MM.1S (cell line): ENCODE measurements at regions not wholly inside any gene's neighbourhood (a gene's known extent, or its start where the extent isn't known, plus 50 kb on each side); places are given as distances from the start of the nearest gene placed in this dataset.

Source experiments
- DNase-seq: peaks from one replicate; pipeline ENCODE4 v3.0.0-alpha.2; 2015
- H2AFZ ChIP-seq: fragments of 300-600 bp; sonication (generic); 2 replicates; pipeline ENCODE4 v1.6.0; 2016; ENCODE audit warnings: antibody characterized with exemption, low read length
- H3F3A ChIP-seq: fragments of 300-600 bp; sonication (generic); 2 replicates; pipeline ENCODE4 v1.6.1; 2016; ENCODE audit warnings: mild to moderate bottlenecking, antibody characterized with exemption, low read length, moderate library complexity, mixed read lengths; ENCODE audit not compliant: insufficient read depth
- H3K27ac ChIP-seq: fragments of 300-600 bp; sonication (generic); 2 replicates; pipeline ENCODE4 v1.5.1; 2016; ENCODE audit warnings: mild to moderate bottlenecking, low read length
- H3K27me3 ChIP-seq: fragments of 300-600 bp; sonication (generic); replicated peaks from 2 replicates; pipeline ENCODE4 v1.6.0; 2016; ENCODE audit warnings: low read length; ENCODE audit not compliant: insufficient read depth
- H3K36me3 ChIP-seq: fragments of 300-600 bp; sonication (generic); replicated peaks from 2 replicates; pipeline ENCODE4 v1.6.1; 2016; ENCODE audit warnings: mild to moderate bottlenecking, low read length, mixed read lengths; ENCODE audit not compliant: insufficient read depth
- H3K4me1 ChIP-seq: fragments of 300-600 bp; sonication (generic); 2 replicates; pipeline ENCODE4 v1.6.1; 2016; ENCODE audit warnings: low read length, mixed read lengths
- H3K4me2 ChIP-seq: fragments of 300-600 bp; sonication (generic); 2 replicates; pipeline ENCODE4 v1.6.0; 2016; ENCODE audit warnings: low read depth, low read length
- H3K4me3 ChIP-seq: fragments of 300-600 bp; sonication (generic); 2 replicates; pipeline ENCODE4 v1.5.1; 2016; ENCODE audit warnings: low read length, mixed read lengths
- H3K79me2 ChIP-seq: fragments of 300-600 bp; sonication (generic); 2 replicates; pipeline ENCODE4 v1.6.1; 2016; ENCODE audit warnings: mixed run types, low read length, mixed read lengths
- H3K9ac ChIP-seq: fragments of 300-600 bp; sonication (generic); 2 replicates; pipeline ENCODE4 v1.6.1; 2016; ENCODE audit warnings: low read length, mixed read lengths
- H3K9me2 ChIP-seq: fragments of 300-600 bp; sonication (generic); replicated peaks from 2 replicates; pipeline ENCODE4 v1.6.1; 2016; ENCODE audit warnings: mild to moderate bottlenecking, low read length, mixed read lengths; ENCODE audit not compliant: insufficient read depth
- H3K9me3 ChIP-seq: fragments of 300-600 bp; sonication (generic); replicated peaks from 2 replicates; pipeline ENCODE4 v1.6.1; 2016; ENCODE audit warnings: mild to moderate bottlenecking, low read length, mixed read lengths; ENCODE audit not compliant: insufficient read depth
- H4K20me1 ChIP-seq: fragments of 300-600 bp; sonication (generic); 2 replicates; pipeline ENCODE4 v1.6.1; 2016; ENCODE audit warnings: mild to moderate bottlenecking, low read length, moderate library complexity, mixed read lengths; ENCODE audit not compliant: insufficient read depth
- EZH2 ChIP-seq: fragments of 300-600 bp; sonication (generic); optimal IDR thresholded peaks from 2 replicates; pipeline ENCODE3; 2017; ENCODE audit warnings: low read depth, mild to moderate bottlenecking, antibody characterized with exemption, low read length, mixed read lengths
- EZH2phosphoT487 ChIP-seq: fragments of 300-600 bp; sonication (generic); IDR thresholded peaks from 2 replicates; pipeline ENCODE4 v1.6.1; 2018; ENCODE audit warnings: antibody characterized with exemption, low read length
- TF ChIP-seq, protein P1 (sequence below): fragments of 300-600 bp; sonication (generic); IDR thresholded peaks from 2 replicates; pipeline ENCODE4 v1.5.1; 2016; ENCODE audit warnings: antibody characterized with exemption, low read length, mixed read lengths

DNA sequence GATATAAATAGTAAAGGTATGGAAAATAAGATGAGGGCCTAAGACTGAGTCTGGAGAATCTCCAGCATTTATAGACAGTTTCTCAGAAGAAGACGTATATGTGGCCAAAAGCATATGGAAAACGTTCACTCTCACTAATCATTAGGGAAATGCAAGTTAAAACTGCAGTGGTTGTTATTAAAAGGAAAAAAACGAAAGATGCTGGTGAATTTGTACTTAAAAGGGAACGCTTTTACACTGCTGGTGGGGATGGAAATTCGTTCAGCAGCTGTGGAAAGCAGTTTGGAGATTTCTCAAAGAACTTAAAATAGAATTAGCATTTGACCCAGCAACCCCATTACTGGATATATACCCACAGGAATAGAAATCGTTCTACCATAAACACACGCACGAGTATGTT is 180.5 kb upstream of the CADM1 start:
- no peaks in the 10 kb centered on the region for H3F3A ChIP-seq
- H3K9me3 ChIP-seq = no peaks in the 10 kb centered on the region
- H3K79me2 ChIP-seq = no peaks in the 10 kb centered on the region
- no peak overlapping the region for H2AFZ ChIP-seq
- H3K9ac ChIP-seq = no peak overlapping the region
- no peaks in the 10 kb centered on the region for H4K20me1 ChIP-seq
- no peaks in the 10 kb centered on the region for H3K9me2 ChIP-seq
- no peak overlapping the region for H3K4me2 ChIP-seq
- H3K4me1 ChIP-seq = no peaks in the 10 kb centered on the region
- no peaks in the 10 kb centered on the region for H3K27me3 ChIP-seq
- H3K4me3 ChIP-seq = no peak overlapping the region
- H3K27ac ChIP-seq = no peak overlapping the region
- DNase-seq = no peak
- TF ChIP-seq EZH2 (no peak), EZH2phosphoT487 (no peak)
- TF ChIP-seq, protein P1, sequence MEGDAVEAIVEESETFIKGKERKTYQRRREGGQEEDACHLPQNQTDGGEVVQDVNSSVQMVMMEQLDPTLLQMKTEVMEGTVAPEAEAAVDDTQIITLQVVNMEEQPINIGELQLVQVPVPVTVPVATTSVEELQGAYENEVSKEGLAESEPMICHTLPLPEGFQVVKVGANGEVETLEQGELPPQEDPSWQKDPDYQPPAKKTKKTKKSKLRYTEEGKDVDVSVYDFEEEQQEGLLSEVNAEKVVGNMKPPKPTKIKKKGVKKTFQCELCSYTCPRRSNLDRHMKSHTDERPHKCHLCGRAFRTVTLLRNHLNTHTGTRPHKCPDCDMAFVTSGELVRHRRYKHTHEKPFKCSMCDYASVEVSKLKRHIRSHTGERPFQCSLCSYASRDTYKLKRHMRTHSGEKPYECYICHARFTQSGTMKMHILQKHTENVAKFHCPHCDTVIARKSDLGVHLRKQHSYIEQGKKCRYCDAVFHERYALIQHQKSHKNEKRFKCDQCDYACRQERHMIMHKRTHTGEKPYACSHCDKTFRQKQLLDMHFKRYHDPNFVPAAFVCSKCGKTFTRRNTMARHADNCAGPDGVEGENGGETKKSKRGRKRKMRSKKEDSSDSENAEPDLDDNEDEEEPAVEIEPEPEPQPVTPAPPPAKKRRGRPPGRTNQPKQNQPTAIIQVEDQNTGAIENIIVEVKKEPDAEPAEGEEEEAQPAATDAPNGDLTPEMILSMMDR = no peak
- H3K36me3 ChIP-seq = no peaks in the 10 kb centered on the region

DNA sequence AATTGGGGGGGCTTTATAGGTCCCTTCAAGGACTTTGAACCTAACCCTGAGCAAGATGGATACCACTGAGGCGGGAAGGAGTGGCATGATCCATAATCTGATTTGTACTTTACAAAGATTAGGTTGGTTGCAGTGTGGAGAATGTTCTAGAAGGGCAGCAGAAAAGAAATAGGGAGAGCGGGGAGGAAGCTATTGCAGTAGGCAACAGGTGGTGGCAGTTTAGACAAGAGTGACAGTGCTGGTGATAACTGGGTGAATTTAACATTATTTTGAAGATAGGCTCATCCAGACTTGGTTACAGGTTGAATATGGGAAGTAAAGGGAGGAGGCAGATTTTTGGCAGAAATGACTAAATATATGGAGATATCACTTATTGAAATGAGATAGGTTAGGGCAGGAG is 179.9 kb upstream of the CADM1 start:
- Histone ChIP-seq H4K20me1 (no peaks in the 10 kb centered on the region), H3K9me3 (no peaks in the 10 kb centered on the region), H3K9ac (no peak overlapping the region), H3K79me2 (no peaks in the 10 kb centered on the region), H3K27me3 (no peaks in the 10 kb centered on the region), H3F3A (no peaks in the 10 kb centered on the region), H3K4me2 (no peak overlapping the region), H3K4me3 (no peak overlapping the region), H3K4me1 (no peaks in the 10 kb centered on the region), H3K27ac (no peak overlapping the region), H3K36me3 (no peaks in the 10 kb centered on the region), H3K9me2 (no peaks in the 10 kb centered on the region), H2AFZ (no peak overlapping the region)
- DNase-seq = no peak
- TF ChIP-seq, protein P1 = no peak
- TF ChIP-seq EZH2phosphoT487 (no peak), EZH2 (no peak)

DNA sequence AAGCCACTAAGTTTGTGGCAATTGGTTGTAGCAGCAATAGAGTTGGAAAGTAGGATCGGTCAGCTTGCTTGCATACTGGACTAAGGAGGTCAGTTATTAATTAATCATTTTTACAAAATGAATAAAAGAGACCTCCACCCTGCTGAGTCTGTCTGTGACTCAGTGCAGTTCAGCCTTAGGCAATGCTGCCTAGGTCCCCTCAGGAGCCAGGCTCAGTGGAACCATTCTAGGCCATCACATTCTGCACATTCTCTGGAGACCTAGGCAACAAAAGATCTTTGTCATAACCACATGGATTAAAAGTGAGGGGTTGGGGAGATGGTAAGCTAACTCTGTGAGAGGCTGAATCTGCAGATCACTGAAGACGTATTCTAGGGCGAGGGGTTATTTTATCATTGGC is 178.7 kb upstream of the CADM1 start:
- no peak overlapping the region for H3K4me3 ChIP-seq
- no peak for DNase-seq
- no peaks in the 10 kb centered on the region for H4K20me1 ChIP-seq
- H3K4me1 ChIP-seq = no peaks in the 10 kb centered on the region
- H3K4me2 ChIP-seq = no peak overlapping the region
- no peaks in the 10 kb centered on the region for H3F3A ChIP-seq
- no peaks in the 10 kb centered on the region for H3K36me3 ChIP-seq
- TF ChIP-seq EZH2 = no peak
- TF ChIP-seq EZH2phosphoT487 = no peak
- TF ChIP-seq, protein P1 = no peak
- no peaks in the 10 kb centered on the region for H3K27me3 ChIP-seq
- H3K9ac ChIP-seq = no peak overlapping the region
- no peaks in the 10 kb centered on the region for H3K9me2 ChIP-seq
- no peak overlapping the region for H3K27ac ChIP-seq
- no peaks in the 10 kb centered on the region for H3K79me2 ChIP-seq
- H2AFZ ChIP-seq = no peak overlapping the region
- H3K9me3 ChIP-seq = no peaks in the 10 kb centered on the region

DNA sequence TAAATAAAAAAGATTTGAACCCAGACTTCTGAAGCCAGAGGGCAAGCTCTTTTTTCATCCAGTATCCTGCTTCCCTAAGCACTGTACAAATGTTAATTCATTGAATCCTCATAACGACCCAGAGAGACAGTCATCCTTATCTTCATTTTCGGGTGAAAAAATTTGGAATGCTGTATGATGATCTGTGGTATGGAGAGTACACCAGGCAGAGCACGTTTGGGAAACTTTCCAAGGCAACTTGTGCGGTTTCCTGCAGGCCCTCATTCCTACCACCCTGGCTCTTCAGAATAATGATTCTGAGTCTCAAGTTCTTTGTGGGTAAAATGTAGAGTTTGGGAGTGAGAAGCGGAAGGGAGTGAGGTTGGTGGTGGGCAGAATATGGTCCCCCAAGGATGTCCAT is 177.9 kb upstream of the CADM1 start:
- Histone ChIP-seq H3K9ac (no peak overlapping the region), H4K20me1 (no peaks in the 10 kb centered on the region), H3K27ac (no peak overlapping the region), H3K36me3 (no peaks in the 10 kb centered on the region), H3K9me3 (no peaks in the 10 kb centered on the region), H3K4me3 (no peak overlapping the region), H2AFZ (no peak overlapping the region), H3K4me2 (no peak overlapping the region), H3F3A (no peaks in the 10 kb centered on the region), H3K4me1 (no peaks in the 10 kb centered on the region), H3K79me2 (no peaks in the 10 kb centered on the region), H3K9me2 (no peaks in the 10 kb centered on the region), H3K27me3 (no peaks in the 10 kb centered on the region)
- TF ChIP-seq EZH2 (no peak), EZH2phosphoT487 (no peak)
- TF ChIP-seq, protein P1 = no peak
- no peak for DNase-seq
